ENCODE measurements at regions not wholly inside any gene's neighbourhood (a gene's known extent, or its start where the extent isn't known, plus 50 kb on each side); places are given as distances from the start of the nearest gene placed in this dataset.

GRCh38 chr6:118739696-118740353, 88.4 kb upstream of the CEP85L start:
- no peak for TF ChIP-seq CTCF (conservative IDR thresholded peaks at IDR 0.05; ENCODE audit: low read length)
- peak; percentile 49 for DNase-seq (ENCODE audit: low read depth)
- H3K4me3 ChIP-seq (ENCODE audit: low read length) = no peak overlapping the region

- no peak overlapping the region for H3K4me3 ChIP-seq (ENCODE audit: low read length)
- TF ChIP-seq CTCF (conservative IDR thresholded peaks at IDR 0.05; ENCODE audit: low read length) = no peak
- DNase-seq (ENCODE audit: low read depth) = no peak
Measured at GRCh38 chr6:118736440-118736839, 85.0 kb upstream of the CEP85L start.

DNA sequence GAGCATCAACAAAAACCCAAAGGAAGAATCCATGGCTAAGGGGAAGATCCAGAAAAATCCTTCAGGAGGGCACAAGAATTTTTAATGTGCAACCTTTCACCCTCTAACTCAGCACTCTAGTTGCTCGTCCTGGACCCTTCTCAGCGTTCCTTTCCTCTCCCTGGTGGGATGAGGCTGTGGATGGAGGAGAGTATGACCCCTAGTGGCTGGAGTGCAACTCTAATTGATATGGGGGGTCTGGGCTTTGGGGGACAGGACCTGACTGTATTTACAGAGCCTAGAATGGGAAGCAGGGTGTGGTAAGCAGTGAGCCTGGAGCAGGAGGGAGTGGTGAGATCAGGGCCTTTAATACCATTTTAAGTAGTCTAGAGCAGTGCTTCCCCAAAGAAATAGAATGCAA, 83.9 kb upstream of the CEP85L start:
- no peak overlapping the region for H3K4me3 ChIP-seq (ENCODE audit: low read length)
- no peak for DNase-seq (ENCODE audit: low read depth)
- TF ChIP-seq CTCF (conservative IDR thresholded peaks at IDR 0.05; ENCODE audit: low read length) = peak; percentile 44

- no peak for DNase-seq (ENCODE audit: low read depth)
- no peak for TF ChIP-seq CTCF (conservative IDR thresholded peaks at IDR 0.05; ENCODE audit: low read length)
- no peak overlapping the region for H3K4me3 ChIP-seq (ENCODE audit: low read length)
Measured at GRCh38 chr6:118725944-118726343, 74.6 kb upstream of the CEP85L start.

DNA sequence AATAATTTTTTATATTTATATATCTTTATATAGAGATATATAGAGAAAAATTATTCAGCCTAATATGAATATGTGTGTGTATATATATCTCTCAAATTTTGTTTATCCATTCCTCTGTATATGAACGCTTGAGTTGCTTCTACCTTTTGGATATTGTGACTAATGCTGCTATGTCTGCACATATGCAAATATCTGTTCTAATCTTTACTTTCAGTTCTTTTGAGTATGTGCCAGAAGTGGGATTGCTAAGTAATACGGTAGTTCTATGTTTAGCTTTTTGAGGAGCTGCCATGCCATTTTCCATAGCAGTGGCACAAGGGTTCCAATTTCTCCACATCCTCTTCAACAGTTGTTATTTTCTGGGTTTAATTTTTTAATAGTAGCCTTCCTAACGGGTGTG, 72.8 kb upstream of the CEP85L start:
- TF ChIP-seq CTCF (conservative IDR thresholded peaks at IDR 0.05; ENCODE audit: low read length) = no peak
- DNase-seq (ENCODE audit: low read depth) = no peak
- H3K4me3 ChIP-seq (ENCODE audit: low read length) = no peak overlapping the region

DNA sequence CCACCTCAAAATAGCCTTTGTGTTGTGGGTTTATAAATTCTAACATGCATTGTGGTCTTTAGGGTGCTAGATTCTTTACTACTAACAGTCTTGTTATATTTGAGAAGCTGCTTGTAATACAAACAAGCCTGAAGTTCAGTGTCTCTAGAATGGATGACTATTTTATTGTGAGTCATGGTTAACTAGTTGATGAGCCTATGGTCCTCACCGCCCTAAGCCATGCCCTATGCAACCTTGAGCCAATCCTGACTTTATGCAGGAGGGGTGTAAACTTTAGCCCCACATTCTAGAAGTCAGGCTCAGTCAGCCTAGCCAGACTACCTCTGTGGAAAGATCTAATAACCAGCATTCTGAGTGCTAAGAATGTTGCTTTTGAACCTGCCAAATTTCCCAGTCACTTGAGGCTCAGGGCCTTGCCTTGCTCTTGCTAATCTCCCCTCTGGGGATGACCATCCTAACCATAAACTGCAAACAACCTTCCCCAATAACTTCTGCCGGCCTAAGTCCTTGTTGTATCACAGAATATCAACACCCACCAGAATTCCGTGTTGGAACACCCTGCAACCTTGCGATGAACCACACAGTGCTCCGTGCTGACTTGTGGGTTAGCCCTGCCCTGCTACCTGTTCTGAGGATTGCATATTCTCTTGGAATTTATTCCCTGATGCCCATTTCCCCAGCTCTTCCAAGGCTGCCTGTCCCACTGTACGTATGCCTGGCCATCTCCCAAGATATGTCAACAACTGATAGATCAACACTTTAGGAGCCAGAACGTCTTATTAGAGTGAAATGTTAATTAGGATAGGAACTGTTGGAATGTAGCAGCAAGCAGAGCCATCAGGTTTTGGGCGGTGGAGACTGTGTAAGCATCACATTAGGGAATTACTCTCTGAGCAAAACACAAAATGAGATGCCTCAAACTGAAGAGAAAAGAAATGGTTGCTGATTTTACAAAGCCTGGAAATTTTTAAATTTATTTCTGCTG, 71.7 kb upstream of the CEP85L start:
- DNase-seq (ENCODE audit: low read depth) = no peak
- no peak for TF ChIP-seq CTCF (conservative IDR thresholded peaks at IDR 0.05; ENCODE audit: low read length)
- H3K4me3 ChIP-seq (ENCODE audit: low read length) = no peak overlapping the region

- H3K4me3 ChIP-seq (ENCODE audit: low read length) = no peak overlapping the region
- DNase-seq (ENCODE audit: low read depth) = no peak
- TF ChIP-seq CTCF (conservative IDR thresholded peaks at IDR 0.05; ENCODE audit: low read length) = no peak
Measured at GRCh38 chr6:118720125-118720473, 68.7 kb upstream of the CEP85L start.
